ENCODE measurements at regions not wholly inside any gene's neighbourhood (a gene's known extent, or its start where the extent isn't known, plus 50 kb on each side); places are given as distances from the start of the nearest gene placed in this dataset.

GRCh38 chr1:117751321-117751720 is 145.5 kb downstream of the TENT5C start:
- intact Hi-C loops (cut with micrococcal nuclease), result loop anchor here (10.0 kb wide), 1 partner anchor 437 kb away; no protein-coding TSS in a partner anchor
- no peak for ATAC-seq
- Histone ChIP-seq H3K9me1 (ENCODE audit: control insufficient read depth, insufficient read depth, low read length) (no peaks in the 10 kb centered on the region), H3K27ac (ENCODE audit: extremely low read depth, low read depth, low read length) (no peak overlapping the region), H3K4me3 (no peak overlapping the region), H3K79me2 (ENCODE audit: control insufficient read depth, insufficient read depth, low read length) (no peaks in the 10 kb centered on the region), H3K27me3 (ENCODE audit: control insufficient read depth in 2 of 2, insufficient read depth in 2 of 2, low read length in 2 of 2) (peaks cover 3 to 6% of the 10 kb centered on the region in 2 experiments; a peak in 4 of 5 replicates), H3K36me3 (ENCODE audit: control insufficient read depth, insufficient read depth, low read length) (no peaks in the 10 kb centered on the region), H3K9ac (ENCODE audit: insufficient read depth in 1 of 2, low read depth in 2 of 2, low read length in 2 of 2) (no peak overlapping the region), H3K4me2 (ENCODE audit: insufficient read depth, low read length) (no peak overlapping the region), H4K20me1 (replicated peaks; ENCODE audit: control insufficient read depth, insufficient read depth, low read length) (no peaks in the 10 kb centered on the region), H3K4me1 (replicated peaks in 1 of 2; ENCODE audit: control insufficient read depth in 2 of 2, insufficient read depth in 2 of 2, low read length in 2 of 2) (peaks cover 0 to 10% of the 10 kb centered on the region in 2 experiments; a peak in 1 of 5 replicates), H2AFZ (ENCODE audit: low read depth, low read length) (no peak overlapping the region), H3K9me3 (replicated peaks; ENCODE audit: control insufficient read depth, insufficient read depth, low read depth, low read length) (no peaks in the 10 kb centered on the region)
- no peak for DNase-seq (ENCODE audit: extremely low read depth in 1 of 4, low spot score in 3 of 4)
- BruUV-seq (replicated peaks), result no TSS peak
- ChIA-PET CTCF (ENCODE audit: low intra/inter-chr PET ratio) (no interaction called here), POLR2A (interaction anchor here (0.6 to 0.7 kb wide), 2 partner anchors 53 to 244 kb away, joined by 3 read pairs; no protein-coding TSS in a partner anchor)
- in situ Hi-C loops (cut with MboI), result no loop called here
- TF ChIP-seq PHB (CRISPR knock-in tag; IDR thresholded peaks at IDR 0.05) (no peak), ZBTB5 (IDR thresholded peaks at IDR 0.05) (no peak), CHD1 (IDR thresholded peaks at IDR 0.05; ENCODE audit: low read length) (no peak), MIER1 (IDR thresholded peaks at IDR 0.05; ENCODE audit: low read depth) (no peak), KDM4B (IDR thresholded peaks at IDR 0.05; ENCODE audit: borderline replicate concordance in 2 of 2, low read depth in 1 of 2) (no peak), TCF7L2 (IDR thresholded peaks at IDR 0.05; ENCODE audit: low read depth, low read length) (no peak), NR3C1 (CRISPR knock-in tag; IDR thresholded peaks at IDR 0.05) (no peak), SNAPC5 (CRISPR knock-in tag; IDR thresholded peaks at IDR 0.05) (no peak), ESRRB (CRISPR knock-in tag; IDR thresholded peaks at IDR 0.05; ENCODE audit: borderline replicate concordance) (no peak), CGGBP1 (CRISPR knock-in tag; IDR thresholded peaks at IDR 0.05) (no peak), BRD4 (IDR thresholded peaks at IDR 0.05) (no peak), HNRNPH1 (optimal IDR thresholded peaks at IDR 0.05; ENCODE audit: low read depth, low read length) (no peak), PCBP1 (IDR thresholded peaks at IDR 0.05; ENCODE audit: low read depth, low read length, poor library complexity, severe bottlenecking) (no peak), ZNF143 (CRISPR knock-in tag; IDR thresholded peaks at IDR 0.05) (no peak), RBM15 (IDR thresholded peaks at IDR 0.05; ENCODE audit: insufficient read depth, low read length) (no peak), EZH2 (IDR thresholded peaks at IDR 0.05; ENCODE audit: borderline replicate concordance, low read depth, low read length) (no peak), ZNF280A (IDR thresholded peaks at IDR 0.05; ENCODE audit: low read depth, partially characterized antibody) (no peak), SIN3B (IDR thresholded peaks at IDR 0.05; ENCODE audit: low read depth) (no peak), PHF8 (IDR thresholded peaks at IDR 0.05; ENCODE audit: borderline replicate concordance, low read length) (no peak)
- no peak for FAIRE-seq
- WGBS (ENCODE audit: insufficient coverage, low coverage, missing lambda C conversion rate), result 23% methylated on average over 2 of the region's 2 CpGs
